LNCaP clone FGC (cell line): ENCODE measurements at regions not wholly inside any gene's neighbourhood (a gene's known extent, or its start where the extent isn't known, plus 50 kb on each side); places are given as distances from the start of the nearest gene placed in this dataset.

ENCODE experiments used
- DNase-seq: peaks from one replicate; pipeline ENCODE4 v3.0.0-alpha.2; 2011; ENCODE audit warnings: low read depth
- H3K4me3 ChIP-seq: 2 replicates; pipeline ENCODE4 v1.5.1; 2011; ENCODE audit warnings: mild to moderate bottlenecking, low read depth, low read length, control low read depth
- CTCF ChIP-seq: IDR thresholded peaks from 2 replicates; pipeline ENCODE4 v1.5.1; 2012; ENCODE audit warnings: mild to moderate bottlenecking; ENCODE audit not compliant: control insufficient read depth, insufficient read depth; ENCODE audit errors: extremely low read depth

- TF ChIP-seq CTCF: no peak
- DNase-seq: no peak
- H3K4me3 ChIP-seq: no peak overlapping the region
These were observed 186.4 kb upstream of the FAM78B start for GRCh38 chr1:166353213-166353612.

- no peak for TF ChIP-seq CTCF
- DNase-seq: no peak
- no peak overlapping the region for H3K4me3 ChIP-seq
These were observed 187.6 kb upstream of the FAM78B start for GRCh38 chr1:166354406-166354805.

DNA sequence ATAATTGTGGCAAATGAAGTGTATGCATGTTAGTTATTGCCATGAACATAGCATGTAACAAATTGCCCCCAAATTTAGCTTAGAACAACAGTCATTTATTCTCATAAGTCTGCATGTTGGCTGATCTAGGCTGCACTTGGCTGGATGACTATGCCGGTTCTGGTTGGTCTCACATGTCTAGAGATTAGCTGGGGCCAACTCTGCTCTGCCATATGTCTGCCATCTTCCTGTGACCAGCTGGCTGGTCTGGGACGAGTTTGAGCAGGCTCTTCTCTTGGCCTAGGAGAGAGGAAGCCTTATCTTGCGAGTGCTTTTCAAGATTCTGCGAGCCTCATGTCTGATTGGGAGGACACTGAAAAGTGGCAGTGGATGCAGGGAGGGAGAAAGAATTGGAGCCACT, 198.3 kb upstream of the FAM78B start:
- no peak for DNase-seq
- H3K4me3 ChIP-seq: no peak overlapping the region
- TF ChIP-seq CTCF: no peak

- no peak for DNase-seq
- no peak overlapping the region for H3K4me3 ChIP-seq
- TF ChIP-seq CTCF: no peak
These were observed 201.2 kb upstream of the FAM78B start for GRCh38 chr1:166368030-166368429.

GRCh38 chr1:166377896-166378295, 211.1 kb upstream of the FAM78B start:
- DNase-seq: no peak
- no peak for TF ChIP-seq CTCF
- no peak overlapping the region for H3K4me3 ChIP-seq

DNA sequence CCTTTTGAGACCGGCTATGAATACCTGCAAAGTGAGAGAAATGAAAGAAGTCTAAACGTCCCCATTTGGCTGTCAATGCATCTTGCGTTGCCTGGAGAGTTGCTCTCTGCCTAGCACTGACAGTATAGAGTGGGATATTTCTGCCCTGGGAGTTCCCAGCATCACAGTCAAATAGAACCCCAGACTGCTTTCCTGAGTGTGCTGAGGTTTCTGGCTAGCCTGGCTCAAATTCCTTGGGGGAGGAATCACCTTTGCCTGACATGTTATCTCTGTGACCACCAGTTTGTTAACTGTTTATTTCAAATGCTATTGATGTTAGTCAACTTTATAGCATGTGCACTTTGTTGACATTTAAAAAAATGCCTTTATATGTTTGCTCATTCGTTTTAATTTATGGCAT, 212.0 kb upstream of the FAM78B start:
- no peak for TF ChIP-seq CTCF
- no peak overlapping the region for H3K4me3 ChIP-seq
- DNase-seq: no peak

- TF ChIP-seq CTCF: no peak
- no peak for DNase-seq
- H3K4me3 ChIP-seq: no peak overlapping the region
These were observed 212.6 kb upstream of the FAM78B start for GRCh38 chr1:166379447-166379846.
